Tongue (tissue), 1 donor: ENCODE measurements at regions not wholly inside any gene's neighbourhood (a gene's known extent, or its start where the extent isn't known, plus 50 kb on each side); places are given as distances from the start of the nearest gene placed in this dataset.

ENCODE experiments used
- DNase-seq: peaks from one replicate; pipeline ENCODE4 v3.0.0-alpha.2; 2015

GRCh38 chr14:44297437-44297836 lies 209.6 kb downstream of the FSCB start:
- DNase-seq: peak; percentile 1

- no peak for DNase-seq
Observed at GRCh38 chr14:44291366-44291915, 215.6 kb downstream of the FSCB start.

GRCh38 chr14:44287858-44288257 lies 219.2 kb downstream of the FSCB start:
- DNase-seq: no peak

GRCh38 chr14:44286201-44286600 lies 220.9 kb downstream of the FSCB start:
- DNase-seq: no peak

GRCh38 chr14:44283836-44284235 lies 223.2 kb downstream of the FSCB start:
- DNase-seq: no peak

- DNase-seq: no peak
Observed at GRCh38 chr14:44279357-44279756, 227.7 kb downstream of the FSCB start.

GRCh38 chr14:44271637-44272036 lies 235.4 kb downstream of the FSCB start:
- peak; percentile 2 for DNase-seq

GRCh38 chr14:44271006-44271405 lies 236.1 kb downstream of the FSCB start:
- DNase-seq: no peak

- no peak for DNase-seq
Observed at GRCh38 chr14:44265246-44265645, 241.8 kb downstream of the FSCB start.

- no peak for DNase-seq
Observed at GRCh38 chr14:44215660-44216059, 291.4 kb downstream of the FSCB start.

GRCh38 chr14:44211718-44212117 lies 295.4 kb downstream of the FSCB start:
- DNase-seq: no peak

GRCh38 chr14:44204061-44204835 lies 302.8 kb downstream of the FSCB start:
- DNase-seq: no peak

GRCh38 chr14:44180975-44181374 lies 326.1 kb downstream of the FSCB start:
- DNase-seq: no peak

- no peak for DNase-seq
Observed at GRCh38 chr14:44170556-44170955, 336.5 kb downstream of the FSCB start.

- DNase-seq: no peak
Observed at GRCh38 chr14:44170101-44170500, 337.0 kb downstream of the FSCB start.

GRCh38 chr14:44168566-44168965 lies 338.5 kb downstream of the FSCB start:
- no peak for DNase-seq

GRCh38 chr14:44166611-44167010 lies 340.5 kb downstream of the FSCB start:
- no peak for DNase-seq

- DNase-seq: no peak
Observed at GRCh38 chr14:44165936-44166335, 341.1 kb downstream of the FSCB start.

GRCh38 chr14:44165286-44165685 lies 341.8 kb downstream of the FSCB start:
- DNase-seq: peak; percentile 69

GRCh38 chr14:44163946-44164345 lies 343.1 kb downstream of the FSCB start:
- DNase-seq: no peak

- DNase-seq: no peak
Observed at GRCh38 chr14:44162197-44162596, 344.9 kb downstream of the FSCB start.

GRCh38 chr14:44154874-44155273 lies 352.2 kb downstream of the FSCB start:
- DNase-seq: no peak

GRCh38 chr14:44154446-44154845 lies 352.6 kb downstream of the FSCB start:
- no peak for DNase-seq

- DNase-seq: no peak
Observed at GRCh38 chr14:44151130-44151820, 355.8 kb downstream of the FSCB start.
